H9 (cell line): ENCODE measurements at regions not wholly inside any gene's neighbourhood (a gene's known extent, or its start where the extent isn't known, plus 50 kb on each side); places are given as distances from the start of the nearest gene placed in this dataset.

Experiments
- DNase-seq: peaks from one replicate; pipeline ENCODE4 v3.0.0-alpha.2; 2017
- H2AFZ ChIP-seq: one replicate; pipeline ENCODE4 v1.6.1; 2013; ENCODE audit warnings: mild to moderate bottlenecking, low read length, control low read depth, moderate library complexity
- H2AK5ac ChIP-seq: 2 replicates; pipeline ENCODE4 v1.6.1; 2013; ENCODE audit warnings: low read length, control low read depth, mixed read lengths; ENCODE audit not compliant: insufficient read length
- H2BK120ac ChIP-seq: one replicate; pipeline ENCODE4 v1.6.1; 2013; ENCODE audit warnings: low read depth, mild to moderate bottlenecking, low read length, control low read depth, inconsistent platforms; ENCODE audit not compliant: poor library complexity, severe bottlenecking
- H2BK12ac ChIP-seq: 2 replicates; pipeline ENCODE4 v1.6.1; 2013; ENCODE audit warnings: low read length, control low read depth, mixed read lengths, low read depth; ENCODE audit not compliant: insufficient read length
- H2BK15ac ChIP-seq: 2 replicates; pipeline ENCODE4 v1.6.1; 2013; ENCODE audit warnings: low read depth, low read length, control low read depth
- H2BK20ac ChIP-seq: one replicate; pipeline ENCODE4 v1.6.1; 2013; ENCODE audit warnings: low read depth, mild to moderate bottlenecking, low read length, control low read depth, inconsistent platforms; ENCODE audit not compliant: poor library complexity, severe bottlenecking
- H2BK5ac ChIP-seq: 2 replicates; pipeline ENCODE4 v1.6.1; 2013; ENCODE audit warnings: low read length, control low read depth, mixed read lengths; ENCODE audit not compliant: insufficient read length
- H3K14ac ChIP-seq: 2 replicates; pipeline ENCODE4 v1.6.1; 2013; ENCODE audit warnings: low read length, control low read depth; ENCODE audit not compliant: insufficient read depth
- H3K18ac ChIP-seq: 2 replicates; pipeline ENCODE4 v1.6.1; 2013; ENCODE audit warnings: low read depth, mild to moderate bottlenecking, mixed read lengths, low read length, control low read depth; ENCODE audit not compliant: insufficient read length
- H3K23ac ChIP-seq: 2 replicates; pipeline ENCODE4 v1.6.1; 2013; ENCODE audit warnings: low read length, control low read depth, mixed read lengths, low read depth; ENCODE audit not compliant: insufficient read length
- H3K23me2 ChIP-seq: 2 replicates; pipeline ENCODE4 v1.6.1; 2013; ENCODE audit warnings: low read depth, mild to moderate bottlenecking, mixed read lengths, low read length, control low read depth; ENCODE audit not compliant: insufficient read length, poor library complexity, severe bottlenecking
- H3K27ac ChIP-seq: 2 replicates; pipeline ENCODE4 v1.5.1; 2013; ENCODE audit warnings: low read length, control low read depth, mixed read lengths, low read depth; ENCODE audit not compliant: insufficient read length
- H3K27me3 ChIP-seq: 2 replicates; pipeline ENCODE4 v1.6.1; 2013; ENCODE audit warnings: low read length, control low read depth, inconsistent platforms; ENCODE audit not compliant: insufficient read depth
- H3K4ac ChIP-seq: 2 replicates; pipeline ENCODE4 v1.6.1; 2013; ENCODE audit warnings: low read depth, mild to moderate bottlenecking, control low read depth, inconsistent platforms, low read length, moderate library complexity
- H3K4me1 ChIP-seq: 2 replicates; pipeline ENCODE4 v1.6.1; 2013; ENCODE audit warnings: low read length, control low read depth, inconsistent platforms; ENCODE audit not compliant: insufficient read depth
- H3K4me2 ChIP-seq: 2 replicates; pipeline ENCODE4 v1.6.1; 2013; ENCODE audit warnings: low read length, control low read depth, mixed read lengths; ENCODE audit not compliant: insufficient read length, insufficient read depth
- H3K56ac ChIP-seq: 2 replicates; pipeline ENCODE4 v1.6.1; 2013; ENCODE audit warnings: low read depth, mild to moderate bottlenecking, mixed read lengths, low read length, control low read depth; ENCODE audit not compliant: insufficient read length
- H3K79me1 ChIP-seq: 2 replicates; pipeline ENCODE4 v1.6.1; 2013; ENCODE audit warnings: low read depth, mild to moderate bottlenecking, moderate library complexity, low read length, control low read depth, inconsistent platforms; ENCODE audit not compliant: insufficient read depth, poor library complexity, severe bottlenecking
- H3K79me2 ChIP-seq: 2 replicates; pipeline ENCODE4 v1.6.1; 2013; ENCODE audit warnings: low read length, control low read depth, inconsistent platforms; ENCODE audit not compliant: insufficient read depth
- H3K9ac ChIP-seq: 2 replicates; pipeline ENCODE4 v1.6.1; 2013; ENCODE audit warnings: low read length, control low read depth, mixed read lengths; ENCODE audit not compliant: insufficient read length; ENCODE audit errors: extremely low read depth
- H3K9me3 ChIP-seq: one replicate; pipeline ENCODE4 v1.6.1; 2013; ENCODE audit warnings: low read depth, low read length, inconsistent platforms; ENCODE audit not compliant: control insufficient read depth
- H3T11ph ChIP-seq: one replicate; pipeline ENCODE4 v1.6.1; 2013; ENCODE audit warnings: mild to moderate bottlenecking, low read length, control low read depth, inconsistent platforms
- H4K20me1 ChIP-seq: one replicate; pipeline ENCODE4 v1.6.1; 2013; ENCODE audit not compliant: control insufficient read depth, insufficient read length, insufficient read depth
- H4K5ac ChIP-seq: 2 replicates; pipeline ENCODE4 v1.6.1; 2013; ENCODE audit warnings: low read depth, mild to moderate bottlenecking, mixed read lengths, low read length, control low read depth; ENCODE audit not compliant: insufficient read length
- H4K8ac ChIP-seq: replicated peaks from 2 replicates; pipeline ENCODE4 v1.6.1; 2013; ENCODE audit warnings: low read length, control low read depth, mixed read lengths, low read depth; ENCODE audit not compliant: insufficient read length
- H4K91ac ChIP-seq: 2 replicates; pipeline ENCODE4 v1.6.1; 2013; ENCODE audit warnings: low read depth, mild to moderate bottlenecking, moderate library complexity, mixed read lengths, low read length, control low read depth; ENCODE audit not compliant: insufficient read length
- H3K27ac Mint-ChIP-seq, 3 experiments: 2 replicates in 2 of 3; 3 replicates in 1 of 3; pipeline ENCODE4 v1.8.0; 2020 to 2021; ENCODE audit warnings: mixed read lengths in 3 of 3, mild to moderate bottlenecking in 1 of 3, moderate library complexity in 1 of 3
- H3K27me3 Mint-ChIP-seq: 2 replicates; pipeline ENCODE4 v1.8.0; 2021; ENCODE audit warnings: low read depth, mild to moderate bottlenecking, moderate library complexity, mixed read lengths
- H3K36me3 Mint-ChIP-seq, 3 experiments: 2 replicates in 2 of 3; 3 replicates in 1 of 3; pipeline ENCODE4 v1.8.0; 2020 to 2021; ENCODE audit warnings: low read depth in 3 of 3, mixed read lengths in 3 of 3; ENCODE audit not compliant: insufficient read depth in 1 of 3
- H3K4me1 Mint-ChIP-seq, 2 experiments: 2 replicates each; pipeline ENCODE4 v1.8.0; 2020; ENCODE audit warnings: mixed read lengths in 2 of 2
- H3K4me3 Mint-ChIP-seq, 2 experiments: 2 replicates in 1 of 2; 3 replicates in 1 of 2; pipeline ENCODE4 v1.8.0; 2020 to 2021; ENCODE audit warnings: mild to moderate bottlenecking in 2 of 2, mixed read lengths in 2 of 2, moderate library complexity in 1 of 2
- H3K9me3 Mint-ChIP-seq, 2 experiments: 2 replicates in 1 of 2; 3 replicates in 1 of 2; pipeline ENCODE4 v1.8.0; 2020; ENCODE audit warnings: mild to moderate bottlenecking in 2 of 2, mixed read lengths in 2 of 2, moderate library complexity in 1 of 2
- CTCF ChIP-seq: fragments of 200-600 bp; sonication (generic); conservative IDR thresholded peaks from 3 replicates; pipeline ENCODE4 v1.8.0; 2021; ENCODE audit warnings: antibody characterized with exemption, mild to moderate bottlenecking
- WGBS: extraction: QIAGEN DNeasy Blood & Tissue Kit; methylation state at CpG from one replicate; pipeline ENCODE4 v1.1.7; 2013; ENCODE audit warnings: missing lambda C conversion rate, low lambda C conversion rate, mixed read lengths; ENCODE audit not compliant: insufficient read length; ENCODE audit errors: extremely low coverage; 5-methylcytosine and 5-hydroxymethylcytosine counted together

GRCh38 chr18:45526114-45526841 is 89.0 kb upstream of the SLC14A2 start:
- Mint-ChIP-seq H3K36me3 (no peaks in the 10 kb centered on the region), H3K27me3 (peaks cover 3% of the 10 kb centered on the region; the same call in 1 of the 2 replicates), H3K4me3 (no peak overlapping the region), H3K9me3 (no peaks in the 10 kb centered on the region), H3K4me1 (no peaks in the 10 kb centered on the region), H3K27ac (no peak overlapping the region)
- no peaks in the 10 kb centered on the region for H3K4me1 ChIP-seq
- no peak overlapping the region for H3K56ac ChIP-seq
- no peak overlapping the region for H3K9ac ChIP-seq
- no peak overlapping the region for H4K8ac ChIP-seq
- H2BK15ac ChIP-seq = no peak overlapping the region
- no peak for DNase-seq
- no peaks in the 10 kb centered on the region for H3K27me3 ChIP-seq
- H3K4me2 ChIP-seq = no peak overlapping the region
- H3K4ac ChIP-seq = no peak overlapping the region
- H2BK5ac ChIP-seq = no peak overlapping the region
- no peaks in the 10 kb centered on the region for H3K79me2 ChIP-seq
- no peak overlapping the region for H3K27ac ChIP-seq
- H3K14ac ChIP-seq = no peak overlapping the region
- no peak overlapping the region for H2BK12ac ChIP-seq
- H2BK120ac ChIP-seq = no peak overlapping the region
- no peak overlapping the region for H2AK5ac ChIP-seq
- H4K20me1 ChIP-seq = no peaks in the 10 kb centered on the region
- H3K23me2 ChIP-seq = no peaks in the 10 kb centered on the region
- H3K79me1 ChIP-seq = no peaks in the 10 kb centered on the region
- no peak overlapping the region for H3T11ph ChIP-seq
- H4K5ac ChIP-seq = no peak overlapping the region
- no peak overlapping the region for H3K18ac ChIP-seq
- H2BK20ac ChIP-seq = no peak overlapping the region
- no peak overlapping the region for H4K91ac ChIP-seq
- no peak; the same call in 2 of the 3 replicates for TF ChIP-seq CTCF
- H2AFZ ChIP-seq = no peak overlapping the region
- H3K9me3 ChIP-seq = no peaks in the 10 kb centered on the region
- no peak overlapping the region for H3K23ac ChIP-seq
- WGBS = no CpG with 5 or more reads among the region's 3 CpGs
